Muscle of leg (tissue), 3 donors: ENCODE measurements at regions not wholly inside any gene's neighbourhood (a gene's known extent, or its start where the extent isn't known, plus 50 kb on each side); places are given as distances from the start of the nearest gene placed in this dataset.
A peak's percentile ranks its signal among the peaks of the same experiment; 100 is the strongest.

Experiments
- DNase-seq: peaks from one replicate; pipeline ENCODE4 v3.0.0; 2013
- H3K27ac ChIP-seq: one replicate; pipeline ENCODE4 v1.5.1; 2013; ENCODE audit warnings: mild to moderate bottlenecking, low read length, control low read depth
- H3K27me3 ChIP-seq: one replicate; pipeline ENCODE4 v1.6.1; 2013; ENCODE audit warnings: low read length; ENCODE audit not compliant: control insufficient read depth, insufficient read depth
- H3K36me3 ChIP-seq: one replicate; pipeline ENCODE4 v1.6.1; 2013; ENCODE audit warnings: low read length; ENCODE audit not compliant: control insufficient read depth, insufficient read depth
- H3K4me1 ChIP-seq: one replicate; pipeline ENCODE4 v1.6.1; 2013; ENCODE audit warnings: low read length; ENCODE audit not compliant: control insufficient read depth, insufficient read depth
- H3K4me3 ChIP-seq: one replicate; pipeline ENCODE4 v1.5.1; 2013; ENCODE audit warnings: low read length, control low read depth
- H3K9me3 ChIP-seq: replicated peaks from 2 replicates; pipeline ENCODE4 v1.6.1; 2013; ENCODE audit warnings: low read depth, low read length; ENCODE audit not compliant: control insufficient read depth
- WGBS: methylation state at CpG from one replicate; pipeline ENCODE4 v1.1.5; 2013; ENCODE audit warnings: missing lambda C conversion rate; ENCODE audit not compliant: insufficient coverage; 5-methylcytosine and 5-hydroxymethylcytosine counted together

DNA sequence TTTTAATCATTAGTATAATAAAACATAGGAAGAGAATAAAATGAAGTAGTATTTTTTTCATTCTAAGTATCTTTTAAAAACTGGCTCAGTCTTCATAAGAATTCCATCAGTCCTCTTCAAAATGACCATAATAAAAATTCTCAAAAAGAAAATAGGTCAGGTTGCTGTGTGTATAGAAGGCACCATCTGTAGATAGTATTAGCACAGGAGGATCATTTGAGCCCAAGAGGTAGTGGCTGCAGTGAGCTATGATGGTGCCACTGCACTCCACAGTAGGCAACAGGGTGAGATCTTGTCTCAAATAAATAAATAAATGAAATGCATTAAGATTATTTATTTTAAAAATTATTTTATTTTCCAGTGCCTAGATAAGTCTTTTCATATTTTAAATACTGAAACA is 475.8 kb downstream of the ZNF804A start:
- Histone ChIP-seq H3K27me3 (no peaks in the 10 kb centered on the region), H3K36me3 (no peaks in the 10 kb centered on the region), H3K9me3 (no peaks in the 10 kb centered on the region)

DNA sequence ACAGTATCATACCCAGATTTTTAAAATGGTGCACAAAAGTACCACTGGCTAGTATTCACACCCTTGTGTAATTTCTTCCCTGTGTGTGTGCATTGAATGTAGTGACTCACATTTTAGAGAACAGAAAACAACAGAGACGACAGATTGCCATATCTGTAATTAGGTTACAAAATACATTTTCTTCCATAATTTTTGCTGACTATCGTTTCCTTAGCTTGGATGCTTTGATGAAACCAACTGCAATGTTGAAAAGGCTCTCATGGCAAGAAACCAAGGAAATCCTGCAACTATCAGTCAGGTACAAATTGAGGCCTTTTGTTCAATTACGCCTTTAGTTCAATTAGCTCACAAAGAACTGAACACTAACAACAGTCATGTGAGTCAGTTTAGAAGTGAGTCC is 484.4 kb downstream of the ZNF804A start:
- no peaks in the 10 kb centered on the region for H3K27me3 ChIP-seq
- H3K36me3 ChIP-seq, result no peaks in the 10 kb centered on the region
- 83% methylated on average over 1 of the region's 3 CpGs for WGBS
- no peaks in the 10 kb centered on the region for H3K4me1 ChIP-seq
- H3K4me3 ChIP-seq, result no peak overlapping the region
- no peak overlapping the region for H3K27ac ChIP-seq
- H3K9me3 ChIP-seq, result no peaks in the 10 kb centered on the region
- DNase-seq, result no peak

More for the DNA sequence above, 475.8 kb downstream of the ZNF804A start:
- H3K4me1 ChIP-seq, result no peaks in the 10 kb centered on the region
- H3K27ac ChIP-seq, result no peak overlapping the region
- no peak for DNase-seq
- no peak overlapping the region for H3K4me3 ChIP-seq

DNA sequence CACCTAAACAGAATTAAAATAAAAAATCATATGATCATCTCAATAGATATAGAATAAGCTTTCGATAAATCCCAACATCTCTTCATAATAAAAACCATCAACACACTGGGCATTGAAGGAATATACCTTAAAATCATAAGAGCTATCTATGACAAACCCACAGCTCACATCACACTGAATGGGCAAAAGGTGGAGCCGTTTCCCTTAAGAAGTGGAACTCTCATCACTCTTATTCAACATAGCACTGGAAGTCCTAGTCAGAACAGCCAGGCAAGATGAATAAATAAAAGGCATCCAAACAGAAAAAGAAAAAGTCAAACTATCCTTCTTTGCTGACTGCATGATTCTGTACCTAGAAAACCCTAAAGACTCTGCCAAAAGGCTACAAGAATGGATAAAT is 510.3 kb downstream of the ZNF804A start:
- no peaks in the 10 kb centered on the region for H3K4me1 ChIP-seq
- H3K27me3 ChIP-seq, result no peaks in the 10 kb centered on the region
- H3K9me3 ChIP-seq, result no peaks in the 10 kb centered on the region
- no peak overlapping the region for H3K27ac ChIP-seq
- no CpG with 5 or more reads among the region's 2 CpGs for WGBS
- no peak overlapping the region for H3K4me3 ChIP-seq
- peak; percentile 5 for DNase-seq
- no peaks in the 10 kb centered on the region for H3K36me3 ChIP-seq

DNA sequence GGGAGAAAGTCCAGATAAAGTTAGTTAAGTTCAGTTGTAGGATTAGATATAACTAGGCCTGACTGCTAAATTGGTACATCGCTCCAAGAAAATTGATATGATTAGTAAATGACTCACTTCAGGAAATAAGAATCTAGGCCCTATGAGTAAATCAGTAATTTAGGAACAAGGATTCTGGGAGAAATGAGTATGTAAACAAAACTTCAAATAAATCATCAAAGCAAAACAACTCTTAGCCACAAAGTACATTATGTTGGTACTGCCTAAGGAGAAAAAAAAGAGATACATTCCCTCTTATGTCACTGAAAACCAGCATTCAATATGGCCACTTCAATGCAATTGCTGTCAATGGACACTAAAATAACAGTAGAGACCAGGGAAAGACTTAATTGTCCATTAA is 529.1 kb downstream of the ZNF804A start:
- no peak for DNase-seq
- H3K27me3 ChIP-seq, result no peaks in the 10 kb centered on the region
- H3K9me3 ChIP-seq, result no peaks in the 10 kb centered on the region
- no peak overlapping the region for H3K4me3 ChIP-seq
- WGBS, result no CpG with 5 or more reads among the region's 1 CpG
- H3K27ac ChIP-seq, result no peak overlapping the region
- no peaks in the 10 kb centered on the region for H3K36me3 ChIP-seq
- H3K4me1 ChIP-seq, result no peaks in the 10 kb centered on the region

DNA sequence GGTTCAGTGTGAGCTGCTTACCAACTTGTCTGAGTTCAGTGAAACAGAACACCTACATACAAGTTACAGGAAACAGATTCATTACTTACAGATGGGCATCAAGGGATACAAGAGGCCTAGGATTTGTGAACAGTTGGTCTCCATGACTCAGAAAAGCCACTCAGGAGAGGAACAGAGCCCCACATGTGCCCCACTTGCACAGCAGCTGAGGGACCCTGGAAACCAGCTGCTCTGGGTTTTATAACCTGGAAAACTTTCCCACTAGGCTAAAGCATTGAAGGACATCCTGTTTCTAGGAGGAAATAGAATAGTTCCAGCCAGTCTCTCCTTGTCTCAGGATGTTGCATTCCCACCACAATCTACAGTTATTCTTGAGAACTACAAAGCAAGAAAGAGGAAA is 530.0 kb downstream of the ZNF804A start:
- H3K4me3 ChIP-seq, result no peak overlapping the region
- DNase-seq, result peak; percentile 25
- no peaks in the 10 kb centered on the region for H3K4me1 ChIP-seq
- no peaks in the 10 kb centered on the region for H3K36me3 ChIP-seq
- H3K27ac ChIP-seq, result peak overlapping the region; percentile 17
- H3K9me3 ChIP-seq, result no peaks in the 10 kb centered on the region
- H3K27me3 ChIP-seq, result no peaks in the 10 kb centered on the region

GRCh38 chr2:185128996-185129395 is 530.7 kb downstream of the ZNF804A start:
- no peaks in the 10 kb centered on the region for H3K4me1 ChIP-seq
- H3K27ac ChIP-seq, result no peak overlapping the region
- no peaks in the 10 kb centered on the region for H3K36me3 ChIP-seq
- DNase-seq, result peak; percentile 51
- no CpG with 5 or more reads among the region's 2 CpGs for WGBS
- H3K27me3 ChIP-seq, result no peaks in the 10 kb centered on the region
- H3K9me3 ChIP-seq, result no peaks in the 10 kb centered on the region
- no peak overlapping the region for H3K4me3 ChIP-seq

- no peaks in the 10 kb centered on the region for H3K27me3 ChIP-seq
- H3K4me1 ChIP-seq, result no peaks in the 10 kb centered on the region
- H3K9me3 ChIP-seq, result no peaks in the 10 kb centered on the region
- DNase-seq, result no peak
- H3K36me3 ChIP-seq, result no peaks in the 10 kb centered on the region
- no CpG with 5 or more reads among the region's 4 CpGs for WGBS
- no peak overlapping the region for H3K4me3 ChIP-seq
- no peak overlapping the region for H3K27ac ChIP-seq
These were observed 532.4 kb downstream of the ZNF804A start for GRCh38 chr2:185130685-185131084.

- Histone ChIP-seq H3K4me3 (no peak overlapping the region), H3K9me3 (no peaks in the 10 kb centered on the region), H3K36me3 (no peaks in the 10 kb centered on the region), H3K27ac (no peak overlapping the region), H3K4me1 (no peaks in the 10 kb centered on the region), H3K27me3 (no peaks in the 10 kb centered on the region)
- no peak for DNase-seq
- WGBS, result 91% methylated on average over 34 of the region's 39 CpGs
These were observed 534.2 kb downstream of the ZNF804A start for GRCh38 chr2:185132501-185133041.

GRCh38 chr2:185137700-185138099 is 539.4 kb downstream of the ZNF804A start:
- DNase-seq, result no peak
- Histone ChIP-seq H3K4me1 (no peaks in the 10 kb centered on the region), H3K27me3 (no peaks in the 10 kb centered on the region), H3K4me3 (no peak overlapping the region), H3K27ac (no peak overlapping the region), H3K36me3 (no peaks in the 10 kb centered on the region), H3K9me3 (no peaks in the 10 kb centered on the region)

- Histone ChIP-seq H3K4me1 (peaks cover 4% of the 10 kb centered on the region), H3K4me3 (no peak overlapping the region), H3K36me3 (no peaks in the 10 kb centered on the region), H3K27me3 (no peaks in the 10 kb centered on the region), H3K27ac (no peak overlapping the region), H3K9me3 (no peaks in the 10 kb centered on the region)
- WGBS, result no CpG with 5 or more reads among the region's 1 CpG
- no peak for DNase-seq
These were observed 544.3 kb downstream of the ZNF804A start for GRCh38 chr2:185142677-185143076.

- H3K9me3 ChIP-seq, result no peaks in the 10 kb centered on the region
- H3K4me3 ChIP-seq, result no peak overlapping the region
- no peaks in the 10 kb centered on the region for H3K27me3 ChIP-seq
- 65% methylated on average over 4 of the region's 7 CpGs for WGBS
- DNase-seq, result no peak
- H3K36me3 ChIP-seq, result no peaks in the 10 kb centered on the region
- no peak overlapping the region for H3K27ac ChIP-seq
- H3K4me1 ChIP-seq, result peaks cover 4% of the 10 kb centered on the region
These were observed 546.0 kb downstream of the ZNF804A start for GRCh38 chr2:185144159-185144919.
